DND-41 (cell line): ENCODE measurements at regions not wholly inside any gene's neighbourhood (a gene's known extent, or its start where the extent isn't known, plus 50 kb on each side); places are given as distances from the start of the nearest gene placed in this dataset.

Source experiments
- CTCF ChIP-seq: IDR thresholded peaks from 2 replicates; pipeline ENCODE4 v1.5.1; 2012; ENCODE audit warnings: borderline replicate concordance, low read length, moderate library complexity, mild to moderate bottlenecking; ENCODE audit not compliant: poor library complexity, severe bottlenecking; ENCODE audit errors: extremely low read depth
- EZH2 ChIP-seq: IDR thresholded peaks from 3 replicates; pipeline ENCODE4 v1.6.1; 2012; ENCODE audit warnings: borderline replicate concordance, low read depth, mild to moderate bottlenecking, moderate library complexity, low read length, inconsistent platforms; ENCODE audit not compliant: severe bottlenecking

- TF ChIP-seq CTCF = no peak
- no peak for TF ChIP-seq EZH2
These were observed 261.4 kb downstream of the MEIS1 start for GRCh38 chr2:66696374-66696773.
